K562 (cell line): ENCODE measurements at regions not wholly inside any gene's neighbourhood (a gene's known extent, or its start where the extent isn't known, plus 50 kb on each side); places are given as distances from the start of the nearest gene placed in this dataset.
A peak's percentile ranks its signal among the peaks of the same experiment; 100 is the strongest.

Source experiments
- ATAC-seq: fragments of 200-7000 bp; cut with Tn5 transposase; 3 replicates; pipeline ENCODE4 v1.9.1; 2020; ENCODE audit warnings: moderate library complexity
- BruUV-seq: library from RNA; stranded (reverse); fragments of 400-500 nt; replicated peaks from 2 replicates; lab custom pipeline; 2021; lab: Mats Ljungman, UMichigan
- CTCF ChIA-PET: fragments of 300-600 bp; formaldehyde crosslinking; extraction: SDS; loops from one replicate; lab custom pipeline; 2021; ENCODE audit warnings: low intra/inter-chr PET ratio; lab: Yijun Ruan, JAX
- POLR2A ChIA-PET: fragments of 300-600, 350-650 bp; sonication (Branson Sonifier 250); formaldehyde crosslinking; extraction: SDS; loops from one replicate; lab custom pipeline; 2021; ENCODE audit warnings: antibody characterized with exemption, inconsistent platforms; lab: Yijun Ruan, JAX
- DNase-seq, 4 experiments: peaks; one replicate each; pipeline versions ENCODE4 v3.0.0 to v3.0.0-alpha.2; 2011 to 2018; ENCODE audit warnings: low spot score in 3 of 4, mixed read lengths in 3 of 4; ENCODE audit errors: extremely low read depth in 1 of 4
- FAIRE-seq: peaks from 2 replicates; lab custom pipeline; 2011; peaks lifted over from hg19 to GRCh38; lab: Jason Lieb, UNC
- H2AFZ ChIP-seq: 2 replicates; pipeline ENCODE4 v1.6.0; 2011; ENCODE audit warnings: low read depth, low read length, control low read depth, inconsistent platforms
- H3K27ac ChIP-seq: fragments of 200-600 bp; 3 replicates; pipeline ENCODE4 v1.8.0; 2011; ENCODE audit warnings: low read depth, mild to moderate bottlenecking, control low read depth, inconsistent platforms, low read length, moderate library complexity, mixed read lengths; ENCODE audit errors: extremely low read depth
- H3K27me3 ChIP-seq, 2 experiments: fragments of 300-600 bp in 1 of 2; 2 replicates in 1 of 2; 3 replicates in 1 of 2; pipeline versions ENCODE4 v1.6.0 to v1.8.0; 2011; ENCODE audit warnings: inconsistent platforms in 2 of 2, low read length in 2 of 2, mild to moderate bottlenecking in 1 of 2, mixed read lengths in 1 of 2, moderate library complexity in 1 of 2; ENCODE audit not compliant: control insufficient read depth in 2 of 2, insufficient read depth in 2 of 2
- H3K36me3 ChIP-seq: fragments of 300-600 bp; 3 replicates; pipeline ENCODE4 v1.8.0; 2011; ENCODE audit warnings: mild to moderate bottlenecking, low read length, inconsistent platforms; ENCODE audit not compliant: control insufficient read depth, insufficient read depth
- H3K4me1 ChIP-seq, 2 experiments: fragments of 200-600 bp in 1 of 2; replicated peaks in 1 of 2; 2 replicates in 1 of 2; 3 replicates in 1 of 2; pipeline versions ENCODE4 v1.5.1 to v1.8.0; 2011; ENCODE audit warnings: inconsistent platforms in 2 of 2, low read length in 2 of 2, mild to moderate bottlenecking in 1 of 2, mixed read lengths in 1 of 2, moderate library complexity in 1 of 2; ENCODE audit not compliant: control insufficient read depth in 2 of 2, insufficient read depth in 2 of 2
- H3K4me2 ChIP-seq: 2 replicates; pipeline ENCODE4 v1.6.1; 2011; ENCODE audit warnings: low read length, control low read depth, inconsistent platforms, mixed read lengths; ENCODE audit not compliant: insufficient read depth
- H3K4me3 ChIP-seq: fragments of 200-600 bp; sonication (generic), shearing (Covaris generic); 2 replicates; pipeline ENCODE4 v1.5.1; 2016; ENCODE audit warnings: control low read depth, inconsistent platforms
- H3K79me2 ChIP-seq: fragments of 200-600 bp; 3 replicates; pipeline ENCODE4 v1.8.0; 2011; ENCODE audit warnings: low read length, inconsistent platforms; ENCODE audit not compliant: control insufficient read depth, insufficient read depth
- H3K9ac ChIP-seq, 2 experiments: 2 replicates each; pipeline versions ENCODE4 v1.6.0 to v1.6.1; 2011; ENCODE audit warnings: low read depth in 2 of 2, low read length in 2 of 2, control low read depth in 1 of 2, inconsistent platforms in 1 of 2, mild to moderate bottlenecking in 1 of 2, mixed read lengths in 1 of 2; ENCODE audit not compliant: insufficient read depth in 1 of 2
- H3K9me1 ChIP-seq: one replicate; pipeline ENCODE4 v1.6.0; 2011; ENCODE audit warnings: inconsistent platforms, mild to moderate bottlenecking, low read length, moderate library complexity; ENCODE audit not compliant: control insufficient read depth, insufficient read depth
- H3K9me3 ChIP-seq: replicated peaks from 2 replicates; pipeline ENCODE4 v1.5.1; 2011; ENCODE audit warnings: low read depth, low read length, inconsistent platforms; ENCODE audit not compliant: control insufficient read depth, insufficient read depth
- H4K20me1 ChIP-seq: replicated peaks from 2 replicates; pipeline ENCODE4 v1.6.1; 2011; ENCODE audit warnings: low read length, inconsistent platforms, mixed read lengths; ENCODE audit not compliant: control insufficient read depth, insufficient read depth
- FOSL1 ChIP-seq: fragments of 200-800 bp; sonication (Bioruptor generic); conservative IDR thresholded peaks from 2 replicates; pipeline ENCODE4 v1.6.1; 2016; ENCODE audit warnings: missing genetic modification characterization, missing compliant biosample characterization
- JUND ChIP-seq, 2 experiments: IDR thresholded peaks; 2 replicates in 1 of 2; 3 replicates in 1 of 2; pipeline ENCODE4 v1.6.1; 2011; ENCODE audit warnings: borderline replicate concordance in 2 of 2, low read depth in 2 of 2, low read length in 2 of 2, improper control_type of control experiment in 1 of 2, missing biosample characterization in 1 of 2, missing genetic modification characterization in 1 of 2, missing genetic modification reagents in 1 of 2
- KDM2B ChIP-seq: fragments of 250-450 bp; sonication (Bioruptor Pico); IDR thresholded peaks from 2 replicates; pipeline ENCODE4 v1.8.0; 2021; ENCODE audit warnings: mild to moderate bottlenecking, moderate library complexity
- MYNN ChIP-seq, 2 experiments: sonication (generic); formaldehyde crosslinking in 1 of 2; IDR thresholded peaks; 2 replicates each; pipeline versions ENCODE4 v1.5.0 to v1.6.1; 2016 to 2020; ENCODE audit warnings: antibody characterized with exemption in 1 of 2, missing genetic modification reagents in 1 of 2
- PBX2 ChIP-seq, 2 experiments: IDR thresholded peaks in 1 of 2; conservative IDR thresholded peaks in 1 of 2; 2 replicates each; pipeline ENCODE4 v1.6.1; 2016; ENCODE audit warnings: low read depth in 2 of 2, mild to moderate bottlenecking in 1 of 2, missing compliant biosample characterization in 1 of 2, missing genetic modification characterization in 1 of 2, moderate library complexity in 1 of 2
- ZNF146 ChIP-seq: IDR thresholded peaks from one replicate; pipeline ENCODE4 v1.6.1; 2018; ENCODE audit warnings: missing compliant biosample characterization; ENCODE audit not compliant: unreplicated experiment
- ZNF584 ChIP-seq: fragments of 200-800 bp; sonication (Bioruptor generic); IDR thresholded peaks from 2 replicates; pipeline ENCODE4 v1.6.1; 2016; ENCODE audit warnings: low read depth, mild to moderate bottlenecking, missing genetic modification characterization, missing compliant biosample characterization
- WGBS: fragments of 100-300 bp; shearing (Covaris generic); methylation state at CpG from one replicate; pipeline ENCODE4 v1.1.6; 2016; ENCODE audit warnings: low coverage, mixed read lengths; ENCODE audit not compliant: insufficient coverage; ENCODE audit errors: missing lambda C conversion rate; 5-methylcytosine and 5-hydroxymethylcytosine counted together
- in situ Hi-C: fragments of 300-500 bp; cut with MboI; formaldehyde crosslinking; loops from 4 replicates; pipeline ENCODE4 v1.15.0; 2018; ENCODE audit warnings: inconsistent platforms, mixed read lengths
- intact Hi-C: fragments of 100-400 bp; cut with micrococcal nuclease; formaldehyde crosslinking; loops from 2 replicates; pipeline ENCODE4 v1.14.2; 2022

GRCh38 chr1:60908159-60908558 is 174.2 kb upstream of the NFIA start (continued):
- TF ChIP-seq ZNF584 (no peak), KDM2B (no peak), FOSL1 (tag) (peak; percentile 75), JUND (IDR thresholded peaks at IDR 0.05; ENCODE audit: borderline replicate concordance, low read depth, low read length) (peak; percentile 39; the same call in 1 of the 2 replicates), JUND (tag; IDR thresholded peaks at IDR 0.05; ENCODE audit: borderline replicate concordance, low read depth, low read length) (peak; percentile 31; the same call in 1 of the 3 replicates), MYNN (IDR thresholded peaks at IDR 0.05) (no peak), MYNN (CRISPR knock-in tag; IDR thresholded peaks at IDR 0.05) (no peak)

- DNase-seq (no peak), ATAC-seq (no peak), FAIRE-seq (no peak)
- Histone ChIP-seq H3K4me1 (no peaks in the 10 kb centered on the region; a peak in 1 of 5 replicates), H3K27me3 (no peaks in the 10 kb centered on the region), H3K9me1 (no peaks in the 10 kb centered on the region), H2AFZ (no peak overlapping the region), H3K36me3 (no peaks in the 10 kb centered on the region), H3K79me2 (no peaks in the 10 kb centered on the region), H3K9me3 (no peaks in the 10 kb centered on the region), H3K9ac (no peak overlapping the region), H4K20me1 (no peaks in the 10 kb centered on the region), H3K27ac (no peak overlapping the region), H3K4me2 (no peak overlapping the region), H3K4me3 (no peak overlapping the region)
- CTCF ChIA-PET, result no interaction called here
- intact Hi-C loops, result no loop called here
- TF ChIP-seq ZNF146, result no peak
- no peak for TF ChIP-seq PBX2 (CRISPR knock-in tag; IDR thresholded peaks at IDR 0.05; ENCODE audit: low read depth)
- 0 out of 2 replicates have a peak, but pooled peaks have one; percentile 16 for TF ChIP-seq PBX2 (tag; conservative IDR thresholded peaks at IDR 0.05; ENCODE audit: low read depth)
- in situ Hi-C loops, result no loop called here
- no TSS peak for BruUV-seq
- POLR2A ChIA-PET, result interaction anchor here (1.8 kb wide), 1 partner anchor 13 kb away, joined by 6 read pairs; no protein-coding TSS in a partner anchor
- 21% methylated on average over 1 of the region's 1 CpG for WGBS
Measured at GRCh38 chr1:60906526-60906925, 175.8 kb upstream of the NFIA start.
